Dedifferentiated amniotic fluid mesenchymal stem cell (primary cell): ENCODE measurements at regions not wholly inside any gene's neighbourhood (a gene's known extent, or its start where the extent isn't known, plus 50 kb on each side); places are given as distances from the start of the nearest gene placed in this dataset.

Source experiments
- DNase-seq: peaks from one replicate; pipeline ENCODE4 v3.0.0-alpha.2; 2016; ENCODE audit errors: extremely low spot score

DNA sequence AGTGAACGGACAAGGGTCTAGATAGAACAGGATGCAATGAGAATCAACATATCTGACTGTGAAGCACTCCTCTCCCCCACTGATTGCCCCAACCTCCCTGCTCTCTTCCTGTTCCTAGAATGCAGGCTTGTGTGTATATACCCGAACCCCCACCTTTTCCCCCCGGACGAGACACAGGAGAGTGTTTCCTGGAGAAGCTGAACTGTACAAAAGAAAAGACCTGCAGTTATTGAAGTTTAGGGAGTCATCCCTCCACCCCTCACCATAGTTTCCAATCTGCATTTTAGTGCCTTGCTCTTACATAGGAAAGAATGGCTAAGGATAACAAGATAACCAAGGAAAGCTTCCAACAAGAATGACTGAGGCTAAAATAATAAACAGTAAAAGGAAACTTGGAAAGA is 55.5 kb upstream of the PDE10A start:
- DNase-seq = no peak

DNA sequence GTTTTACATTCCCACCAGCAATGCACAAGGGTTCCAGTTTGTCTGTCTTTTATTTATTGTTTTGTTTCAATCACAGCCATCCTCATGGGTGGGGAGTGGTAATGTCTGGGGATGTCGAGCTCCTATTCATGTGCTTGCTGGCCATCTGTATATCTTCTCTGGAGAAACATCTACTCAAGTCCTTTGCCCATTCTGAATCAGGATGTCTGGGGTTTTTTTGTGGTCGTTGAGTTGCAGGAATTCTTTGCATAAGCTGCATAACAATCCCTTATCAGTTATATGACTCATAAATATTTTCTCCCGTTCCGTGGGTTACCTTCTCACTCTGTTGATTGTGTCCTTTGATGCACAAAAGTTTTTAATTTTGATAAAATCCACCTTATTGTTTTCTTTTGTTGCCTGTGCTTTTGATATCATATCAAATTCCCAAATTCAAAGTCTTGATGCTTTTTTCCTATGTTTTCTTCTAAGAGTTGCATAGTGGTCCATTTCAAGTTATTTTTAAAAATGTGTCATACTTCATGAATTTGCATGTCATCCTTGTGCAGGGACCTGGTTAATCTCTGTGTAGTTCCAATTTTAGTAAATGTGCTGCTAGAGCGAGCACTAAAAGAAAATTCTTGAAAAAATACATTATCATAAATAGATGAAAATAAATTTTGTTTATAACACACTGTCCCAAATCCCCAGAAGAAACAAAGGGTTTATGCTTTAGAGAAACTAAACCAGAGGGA is 54.9 kb upstream of the PDE10A start:
- DNase-seq = no peak

DNA sequence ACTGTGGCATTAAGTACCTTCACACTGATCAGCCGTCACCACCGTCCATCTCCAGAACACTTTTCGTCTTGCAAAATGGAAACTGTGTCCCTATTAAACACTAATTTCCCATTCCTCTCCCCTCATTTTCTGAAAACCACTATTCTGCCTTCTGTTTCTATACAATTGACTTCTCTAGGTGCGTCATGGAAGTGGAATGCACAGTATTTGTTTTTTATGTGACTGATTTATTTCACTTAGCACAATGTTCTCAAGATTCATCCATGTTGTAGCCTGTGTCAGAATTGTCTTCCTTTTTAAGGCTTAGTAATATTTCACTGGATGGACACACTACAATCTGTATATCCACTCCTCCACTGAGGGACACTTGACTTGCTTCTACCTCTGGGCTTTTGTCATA is 53.8 kb upstream of the PDE10A start:
- DNase-seq = no peak

GRCh38 chr6:165715428-165715827 is 52.4 kb upstream of the PDE10A start:
- no peak for DNase-seq

DNA sequence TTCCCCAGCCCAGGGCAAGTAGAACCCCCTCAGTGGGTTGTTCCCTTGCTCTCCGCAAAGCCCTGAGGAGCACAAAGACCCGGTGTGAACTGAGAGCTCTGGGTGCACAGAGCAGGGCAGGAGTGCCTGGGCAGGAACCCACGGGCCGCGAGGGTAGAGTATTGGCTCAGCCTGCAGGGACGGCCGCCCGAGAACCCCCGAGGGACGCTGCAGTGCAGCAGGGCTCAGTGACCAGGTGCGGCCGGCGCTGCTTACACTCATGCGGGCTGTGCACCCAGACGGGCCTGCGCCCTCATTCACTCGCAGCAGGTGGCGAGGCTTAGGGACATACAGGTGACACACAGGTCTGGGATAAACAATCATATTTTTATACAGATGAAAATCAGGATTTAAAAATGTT is 51.9 kb upstream of the PDE10A start:
- no peak for DNase-seq

DNA sequence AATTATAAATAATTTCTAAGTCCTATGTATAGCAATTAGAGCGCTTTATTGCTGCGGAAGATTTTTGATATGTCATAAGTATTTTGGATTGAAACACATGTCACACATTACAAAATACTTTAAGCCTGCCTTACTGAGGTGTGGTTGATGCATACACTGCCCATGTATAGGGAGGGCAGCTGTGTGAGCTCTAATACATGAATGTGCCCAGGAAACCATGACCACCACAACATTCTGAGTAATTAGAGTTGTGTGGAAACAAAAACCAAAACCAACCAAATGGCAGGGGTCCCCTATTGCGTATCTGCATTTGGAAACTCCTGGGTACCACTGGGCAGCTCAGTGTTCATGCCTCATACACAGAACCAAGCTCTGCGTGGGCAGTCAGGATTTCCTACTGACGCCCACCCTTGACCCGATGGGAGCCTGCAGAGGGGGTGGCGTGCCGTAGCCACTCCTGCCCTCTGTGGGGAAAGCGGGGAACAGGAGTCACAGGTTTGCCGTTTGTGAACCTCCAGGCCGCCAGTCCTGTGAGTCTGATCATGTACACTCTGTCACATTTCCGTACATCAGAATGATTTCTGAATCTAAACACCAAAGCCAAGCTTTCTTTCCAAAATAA is 50.9 kb upstream of the PDE10A start:
- DNase-seq = no peak
